HEK293 (cell line): ENCODE measurements at regions not wholly inside any gene's neighbourhood (a gene's known extent, or its start where the extent isn't known, plus 50 kb on each side); places are given as distances from the start of the nearest gene placed in this dataset.

Experiments
- CTCF ChIA-PET: fragments of 350-600 bp; formaldehyde crosslinking; extraction: SDS; loops from one replicate; lab custom pipeline; 2021; ENCODE audit warnings: antibody characterized with exemption; lab: Yijun Ruan, JAX
- POLR2A ChIA-PET: fragments of 300-600 bp; formaldehyde crosslinking; extraction: SDS; loops from one replicate; lab custom pipeline; 2020; ENCODE audit warnings: antibody characterized with exemption, inconsistent platforms; lab: Yijun Ruan, JAX
- H3K27ac ChIP-seq: fragments of 200-500 bp; sonication (Bioruptor generic); 2 replicates; pipeline ENCODE4 v1.5.1; 2014; ENCODE audit warnings: low read depth, low read length, control low read depth, inconsistent platforms; ENCODE audit errors: extremely low read depth
- H3K36me3 ChIP-seq, 2 experiments: fragments of 200-500 bp in 1 of 2; sonication (Bioruptor generic) in 1 of 2; 1 replicate in 1 of 2; 2 replicates in 1 of 2; pipeline ENCODE4 v1.5.1; 2014 to 2017; ENCODE audit warnings: inconsistent platforms in 2 of 2, low read length in 2 of 2; ENCODE audit not compliant: control insufficient read depth in 2 of 2, insufficient read depth in 1 of 2
- H3K4me1 ChIP-seq: fragments of 200-500 bp; sonication (Bioruptor generic); 2 replicates; pipeline ENCODE4 v1.5.1; 2014; ENCODE audit warnings: mild to moderate bottlenecking, low read length, inconsistent platforms; ENCODE audit not compliant: control insufficient read depth, insufficient read depth
- H3K4me3 ChIP-seq: 2 replicates; pipeline ENCODE4 v1.5.1; 2011; ENCODE audit warnings: low read depth, mild to moderate bottlenecking, control low read depth, low read length, moderate library complexity
- H3K9me3 ChIP-seq: fragments of 200-500 bp; sonication (Bioruptor generic); 2 replicates; pipeline ENCODE4 v1.5.1; 2014; ENCODE audit warnings: low read depth, low read length, inconsistent platforms; ENCODE audit not compliant: control insufficient read depth, insufficient read depth
- EGR2 ChIP-seq: fragments of 450-650 bp; formaldehyde crosslinking; IDR thresholded peaks from 2 replicates; pipeline ENCODE4 v1.5.1; 2016; ENCODE audit warnings: low read depth, missing biosample characterization, missing genetic modification characterization
- GLI2 ChIP-seq: fragments of 450-650 bp; formaldehyde crosslinking; IDR thresholded peaks from 2 replicates; pipeline ENCODE4; 2017; ENCODE audit warnings: missing biosample characterization, missing genetic modification characterization, low read depth, borderline replicate concordance
- ZFHX2 ChIP-seq: fragments of 450-650 bp; formaldehyde crosslinking; conservative IDR thresholded peaks from 2 replicates; pipeline ENCODE4 v1.5.1; 2016; ENCODE audit warnings: missing biosample characterization, missing genetic modification characterization
- ZIC2 ChIP-seq: fragments of 450-650 bp; formaldehyde crosslinking; IDR thresholded peaks from 2 replicates; pipeline ENCODE4 v1.5.1; 2016; ENCODE audit warnings: missing biosample characterization, missing genetic modification characterization
- ZNF175 ChIP-seq: fragments of 450-650 bp; formaldehyde crosslinking; IDR thresholded peaks from 2 replicates; pipeline ENCODE4 v1.5.1; 2016; ENCODE audit warnings: missing biosample characterization, missing genetic modification characterization
- ZNF664 ChIP-seq: fragments of 450-650 bp; formaldehyde crosslinking; IDR thresholded peaks from 2 replicates; pipeline ENCODE4 v1.5.1; 2016; ENCODE audit warnings: missing biosample characterization, missing genetic modification characterization
- ZNF704 ChIP-seq: fragments of 450-650 bp; formaldehyde crosslinking; IDR thresholded peaks from 2 replicates; pipeline ENCODE4 v1.5.1; 2016; ENCODE audit warnings: missing biosample characterization, missing genetic modification characterization
- ZNF776 ChIP-seq: fragments of 450-650 bp; formaldehyde crosslinking; IDR thresholded peaks from 2 replicates; pipeline ENCODE4 v1.5.0; 2017; ENCODE audit warnings: missing biosample characterization, missing genetic modification characterization, borderline replicate concordance
- TF ChIP-seq, protein P1 (sequence below): fragments of 450-650 bp; formaldehyde crosslinking; IDR thresholded peaks from 2 replicates; pipeline ENCODE4 v1.5.1; 2017; ENCODE audit warnings: missing biosample characterization, missing genetic modification characterization
- TF ChIP-seq, protein P2 (sequence below): fragments of 450-650 bp; formaldehyde crosslinking; IDR thresholded peaks from 2 replicates; pipeline ENCODE4 v1.5.1; 2016; ENCODE audit warnings: missing biosample characterization, missing genetic modification characterization, borderline replicate concordance

- H3K4me1 ChIP-seq, result no peaks in the 10 kb centered on the region; the same call in 1 of the 2 replicates
- TF ChIP-seq ZIC2 (peak; percentile 33; the same call in 1 of the 2 replicates), ZNF175 (tag by site-specific recombination) (no peak)
- TF ChIP-seq, all 188 proteins: peak for 1
- Histone ChIP-seq H3K36me3 (no peaks in the 10 kb centered on the region), H3K27ac (no peak overlapping the region), H3K4me3 (no peak overlapping the region), H3K9me3 (no peaks in the 10 kb centered on the region)
- CTCF ChIA-PET, result interaction anchor here (1.2 kb wide), 1 partner anchor 223 kb away, joined by 3 read pairs; no protein-coding TSS in a partner anchor
- POLR2A ChIA-PET, result no interaction called here
Measured at GRCh38 chr6:43851204-43851865, 81.3 kb downstream of the VEGFA start.

GRCh38 chr6:43850314-43851203 is 80.5 kb downstream of the VEGFA start:
- no peak overlapping the region for H3K27ac ChIP-seq
- no peak for TF ChIP-seq ZNF664 (tag by site-specific recombination)
- peak; percentile 41 for TF ChIP-seq ZFHX2 (tag by site-specific recombination)
- TF ChIP-seq EGR2 (tag by site-specific recombination), result peak; percentile 48
- TF ChIP-seq, protein P1, sequence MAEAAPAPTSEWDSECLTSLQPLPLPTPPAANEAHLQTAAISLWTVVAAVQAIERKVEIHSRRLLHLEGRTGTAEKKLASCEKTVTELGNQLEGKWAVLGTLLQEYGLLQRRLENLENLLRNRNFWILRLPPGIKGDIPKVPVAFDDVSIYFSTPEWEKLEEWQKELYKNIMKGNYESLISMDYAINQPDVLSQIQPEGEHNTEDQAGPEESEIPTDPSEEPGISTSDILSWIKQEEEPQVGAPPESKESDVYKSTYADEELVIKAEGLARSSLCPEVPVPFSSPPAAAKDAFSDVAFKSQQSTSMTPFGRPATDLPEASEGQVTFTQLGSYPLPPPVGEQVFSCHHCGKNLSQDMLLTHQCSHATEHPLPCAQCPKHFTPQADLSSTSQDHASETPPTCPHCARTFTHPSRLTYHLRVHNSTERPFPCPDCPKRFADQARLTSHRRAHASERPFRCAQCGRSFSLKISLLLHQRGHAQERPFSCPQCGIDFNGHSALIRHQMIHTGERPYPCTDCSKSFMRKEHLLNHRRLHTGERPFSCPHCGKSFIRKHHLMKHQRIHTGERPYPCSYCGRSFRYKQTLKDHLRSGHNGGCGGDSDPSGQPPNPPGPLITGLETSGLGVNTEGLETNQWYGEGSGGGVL, result peak; percentile 64
- TF ChIP-seq GLI2 (tag by site-specific recombination), result no peak
- CTCF ChIA-PET, result interaction anchor here (1.2 kb wide), 1 partner anchor 224 kb away, joined by 3 read pairs; no protein-coding TSS in a partner anchor

GRCh38 chr6:43849844-43850243 is 79.8 kb downstream of the VEGFA start:
- ChIA-PET POLR2A (no interaction called here), CTCF (interaction anchor here (1.2 kb wide), 1 partner anchor 225 kb away, joined by 3 read pairs; no protein-coding TSS in a partner anchor)
- no peaks in the 10 kb centered on the region for H3K36me3 ChIP-seq
- H3K4me1 ChIP-seq, result no peaks in the 10 kb centered on the region; the same call in 1 of the 2 replicates
- TF ChIP-seq ZIC2 (peak; percentile 80), ZNF776 (no peak), ZNF704 (tag by site-specific recombination) (no peak)
- TF ChIP-seq, protein P2, sequence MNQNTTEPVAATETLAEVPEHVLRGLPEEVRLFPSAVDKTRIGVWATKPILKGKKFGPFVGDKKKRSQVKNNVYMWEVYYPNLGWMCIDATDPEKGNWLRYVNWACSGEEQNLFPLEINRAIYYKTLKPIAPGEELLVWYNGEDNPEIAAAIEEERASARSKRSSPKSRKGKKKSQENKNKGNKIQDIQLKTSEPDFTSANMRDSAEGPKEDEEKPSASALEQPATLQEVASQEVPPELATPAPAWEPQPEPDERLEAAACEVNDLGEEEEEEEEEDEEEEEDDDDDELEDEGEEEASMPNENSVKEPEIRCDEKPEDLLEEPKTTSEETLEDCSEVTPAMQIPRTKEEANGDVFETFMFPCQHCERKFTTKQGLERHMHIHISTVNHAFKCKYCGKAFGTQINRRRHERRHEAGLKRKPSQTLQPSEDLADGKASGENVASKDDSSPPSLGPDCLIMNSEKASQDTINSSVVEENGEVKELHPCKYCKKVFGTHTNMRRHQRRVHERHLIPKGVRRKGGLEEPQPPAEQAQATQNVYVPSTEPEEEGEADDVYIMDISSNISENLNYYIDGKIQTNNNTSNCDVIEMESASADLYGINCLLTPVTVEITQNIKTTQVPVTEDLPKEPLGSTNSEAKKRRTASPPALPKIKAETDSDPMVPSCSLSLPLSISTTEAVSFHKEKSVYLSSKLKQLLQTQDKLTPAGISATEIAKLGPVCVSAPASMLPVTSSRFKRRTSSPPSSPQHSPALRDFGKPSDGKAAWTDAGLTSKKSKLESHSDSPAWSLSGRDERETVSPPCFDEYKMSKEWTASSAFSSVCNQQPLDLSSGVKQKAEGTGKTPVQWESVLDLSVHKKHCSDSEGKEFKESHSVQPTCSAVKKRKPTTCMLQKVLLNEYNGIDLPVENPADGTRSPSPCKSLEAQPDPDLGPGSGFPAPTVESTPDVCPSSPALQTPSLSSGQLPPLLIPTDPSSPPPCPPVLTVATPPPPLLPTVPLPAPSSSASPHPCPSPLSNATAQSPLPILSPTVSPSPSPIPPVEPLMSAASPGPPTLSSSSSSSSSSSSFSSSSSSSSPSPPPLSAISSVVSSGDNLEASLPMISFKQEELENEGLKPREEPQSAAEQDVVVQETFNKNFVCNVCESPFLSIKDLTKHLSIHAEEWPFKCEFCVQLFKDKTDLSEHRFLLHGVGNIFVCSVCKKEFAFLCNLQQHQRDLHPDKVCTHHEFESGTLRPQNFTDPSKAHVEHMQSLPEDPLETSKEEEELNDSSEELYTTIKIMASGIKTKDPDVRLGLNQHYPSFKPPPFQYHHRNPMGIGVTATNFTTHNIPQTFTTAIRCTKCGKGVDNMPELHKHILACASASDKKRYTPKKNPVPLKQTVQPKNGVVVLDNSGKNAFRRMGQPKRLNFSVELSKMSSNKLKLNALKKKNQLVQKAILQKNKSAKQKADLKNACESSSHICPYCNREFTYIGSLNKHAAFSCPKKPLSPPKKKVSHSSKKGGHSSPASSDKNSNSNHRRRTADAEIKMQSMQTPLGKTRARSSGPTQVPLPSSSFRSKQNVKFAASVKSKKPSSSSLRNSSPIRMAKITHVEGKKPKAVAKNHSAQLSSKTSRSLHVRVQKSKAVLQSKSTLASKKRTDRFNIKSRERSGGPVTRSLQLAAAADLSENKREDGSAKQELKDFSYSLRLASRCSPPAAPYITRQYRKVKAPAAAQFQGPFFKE (tag by site-specific recombination), result no peak
- H3K9me3 ChIP-seq, result no peaks in the 10 kb centered on the region
- H3K27ac ChIP-seq, result no peak overlapping the region
- H3K4me3 ChIP-seq, result no peak overlapping the region

More at GRCh38 chr6:43850314-43851203, 80.5 kb downstream of the VEGFA start:
- H3K9me3 ChIP-seq, result no peaks in the 10 kb centered on the region
- no peaks in the 10 kb centered on the region for H3K36me3 ChIP-seq
- H3K4me1 ChIP-seq, result no peaks in the 10 kb centered on the region; the same call in 1 of the 2 replicates
- no peak overlapping the region for H3K4me3 ChIP-seq
- POLR2A ChIA-PET, result no interaction called here
